Suprapubic skin (tissue), 4 donors: ENCODE measurements at regions not wholly inside any gene's neighbourhood (a gene's known extent, or its start where the extent isn't known, plus 50 kb on each side); places are given as distances from the start of the nearest gene placed in this dataset.

Experiments used
- EP300 ChIP-seq: sonication (generic); formaldehyde crosslinking; IDR thresholded peaks from one replicate; pipeline ENCODE4 v1.6.1; 2017; ENCODE audit warnings: antibody characterized with exemption
- POLR2A ChIP-seq, 2 donors: fragments of 450-650 bp; IDR thresholded peaks; one replicate each; pipeline ENCODE4 v1.6.1; 2017; ENCODE audit warnings: antibody characterized with exemption in 2 of 2, mild to moderate bottlenecking in 2 of 2, moderate library complexity in 2 of 2
- POLR2AphosphoS5 ChIP-seq, 3 donors: sonication (generic); formaldehyde crosslinking; IDR thresholded peaks; one replicate each; pipeline ENCODE4 v1.6.1; 2017; ENCODE audit warnings: antibody characterized with exemption in 3 of 3
- TF ChIP-seq, protein P1 (sequence below), 2 donors: fragments of 200-600 bp in 1 of 2; fragments of 450-650 bp in 1 of 2; sonication (generic) in 1 of 2; IDR thresholded peaks; one replicate each; pipeline ENCODE4 v1.5.1; 2016 to 2019; ENCODE audit warnings: antibody characterized with exemption in 2 of 2, mild to moderate bottlenecking in 1 of 2, moderate library complexity in 1 of 2

DNA sequence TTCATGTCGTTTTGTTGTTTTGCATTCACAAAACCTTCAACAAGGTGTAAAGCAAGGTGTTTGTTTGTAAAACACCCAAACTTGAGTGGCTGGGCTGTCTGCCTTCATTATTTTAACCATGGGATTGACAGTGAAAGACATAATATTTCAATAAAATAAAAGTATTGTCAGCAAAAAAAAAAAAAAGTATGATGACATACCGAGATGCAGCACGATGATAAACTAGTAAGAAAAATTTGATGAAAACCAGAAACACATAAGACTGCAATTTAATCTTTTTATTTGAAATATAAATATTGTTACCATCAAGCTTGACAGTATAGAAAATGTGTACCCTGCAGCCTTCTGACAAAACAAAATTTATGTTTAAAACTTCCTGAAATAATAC lies 419.3 kb upstream of the DYNLRB2 start:
- TF ChIP-seq, protein P1, sequence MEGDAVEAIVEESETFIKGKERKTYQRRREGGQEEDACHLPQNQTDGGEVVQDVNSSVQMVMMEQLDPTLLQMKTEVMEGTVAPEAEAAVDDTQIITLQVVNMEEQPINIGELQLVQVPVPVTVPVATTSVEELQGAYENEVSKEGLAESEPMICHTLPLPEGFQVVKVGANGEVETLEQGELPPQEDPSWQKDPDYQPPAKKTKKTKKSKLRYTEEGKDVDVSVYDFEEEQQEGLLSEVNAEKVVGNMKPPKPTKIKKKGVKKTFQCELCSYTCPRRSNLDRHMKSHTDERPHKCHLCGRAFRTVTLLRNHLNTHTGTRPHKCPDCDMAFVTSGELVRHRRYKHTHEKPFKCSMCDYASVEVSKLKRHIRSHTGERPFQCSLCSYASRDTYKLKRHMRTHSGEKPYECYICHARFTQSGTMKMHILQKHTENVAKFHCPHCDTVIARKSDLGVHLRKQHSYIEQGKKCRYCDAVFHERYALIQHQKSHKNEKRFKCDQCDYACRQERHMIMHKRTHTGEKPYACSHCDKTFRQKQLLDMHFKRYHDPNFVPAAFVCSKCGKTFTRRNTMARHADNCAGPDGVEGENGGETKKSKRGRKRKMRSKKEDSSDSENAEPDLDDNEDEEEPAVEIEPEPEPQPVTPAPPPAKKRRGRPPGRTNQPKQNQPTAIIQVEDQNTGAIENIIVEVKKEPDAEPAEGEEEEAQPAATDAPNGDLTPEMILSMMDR (IDR thresholded peaks at IDR 0.05), result no peak
- TF ChIP-seq POLR2AphosphoS5 (IDR thresholded peaks at IDR 0.05), result no peak
- no peak for TF ChIP-seq EP300
- TF ChIP-seq POLR2A (IDR thresholded peaks at IDR 0.05), result no peak
